ENCODE measurements at regions not wholly inside any gene's neighbourhood (a gene's known extent, or its start where the extent isn't known, plus 50 kb on each side); places are given as distances from the start of the nearest gene placed in this dataset.

GRCh38 chr2:107685421-107685986, 141.2 kb upstream of the RGPD4 start:
- TF ChIP-seq, protein P1, sequence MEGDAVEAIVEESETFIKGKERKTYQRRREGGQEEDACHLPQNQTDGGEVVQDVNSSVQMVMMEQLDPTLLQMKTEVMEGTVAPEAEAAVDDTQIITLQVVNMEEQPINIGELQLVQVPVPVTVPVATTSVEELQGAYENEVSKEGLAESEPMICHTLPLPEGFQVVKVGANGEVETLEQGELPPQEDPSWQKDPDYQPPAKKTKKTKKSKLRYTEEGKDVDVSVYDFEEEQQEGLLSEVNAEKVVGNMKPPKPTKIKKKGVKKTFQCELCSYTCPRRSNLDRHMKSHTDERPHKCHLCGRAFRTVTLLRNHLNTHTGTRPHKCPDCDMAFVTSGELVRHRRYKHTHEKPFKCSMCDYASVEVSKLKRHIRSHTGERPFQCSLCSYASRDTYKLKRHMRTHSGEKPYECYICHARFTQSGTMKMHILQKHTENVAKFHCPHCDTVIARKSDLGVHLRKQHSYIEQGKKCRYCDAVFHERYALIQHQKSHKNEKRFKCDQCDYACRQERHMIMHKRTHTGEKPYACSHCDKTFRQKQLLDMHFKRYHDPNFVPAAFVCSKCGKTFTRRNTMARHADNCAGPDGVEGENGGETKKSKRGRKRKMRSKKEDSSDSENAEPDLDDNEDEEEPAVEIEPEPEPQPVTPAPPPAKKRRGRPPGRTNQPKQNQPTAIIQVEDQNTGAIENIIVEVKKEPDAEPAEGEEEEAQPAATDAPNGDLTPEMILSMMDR (IDR thresholded peaks at IDR 0.05) = no peak
- no peak for TF ChIP-seq EP300 (IDR thresholded peaks at IDR 0.05)
- no peak for TF ChIP-seq POLR2A (IDR thresholded peaks at IDR 0.05)
- no peak for TF ChIP-seq POLR2AphosphoS5 (IDR thresholded peaks at IDR 0.05)

Measured in upper lobe of left lung (tissue), 4 donors.